ENCODE measurements at regions not wholly inside any gene's neighbourhood (a gene's known extent, or its start where the extent isn't known, plus 50 kb on each side); places are given as distances from the start of the nearest gene placed in this dataset.

DNA sequence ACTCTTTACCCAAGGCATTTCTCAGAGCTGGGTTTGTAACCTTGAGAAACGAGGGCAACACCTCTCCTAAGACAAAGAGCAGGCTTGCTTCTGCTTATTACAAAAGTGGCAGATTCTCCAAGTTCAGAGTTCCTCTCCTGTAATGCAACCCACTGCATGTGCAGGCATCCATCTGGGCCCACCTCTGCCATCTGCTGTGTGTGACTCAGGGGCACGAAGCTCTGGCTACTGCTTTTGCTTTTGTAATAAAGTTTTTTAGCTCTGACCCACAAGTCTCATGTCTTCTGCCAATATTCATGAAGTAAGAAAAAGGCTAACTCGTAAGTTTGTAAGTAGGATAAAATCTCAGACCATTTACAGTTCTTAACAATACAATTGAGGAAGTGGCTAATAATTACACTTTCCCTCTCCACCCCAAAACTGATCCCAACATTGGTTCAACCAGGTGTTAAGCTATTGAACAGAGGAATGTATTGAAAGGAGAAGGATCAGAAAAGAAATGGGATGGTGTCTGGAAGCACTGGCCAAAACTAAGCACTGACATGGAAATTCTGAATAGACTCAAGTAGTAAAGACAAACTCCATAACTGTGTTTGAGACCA is 51.7 kb upstream of the SMLR1 start:
- TF ChIP-seq, protein P1, sequence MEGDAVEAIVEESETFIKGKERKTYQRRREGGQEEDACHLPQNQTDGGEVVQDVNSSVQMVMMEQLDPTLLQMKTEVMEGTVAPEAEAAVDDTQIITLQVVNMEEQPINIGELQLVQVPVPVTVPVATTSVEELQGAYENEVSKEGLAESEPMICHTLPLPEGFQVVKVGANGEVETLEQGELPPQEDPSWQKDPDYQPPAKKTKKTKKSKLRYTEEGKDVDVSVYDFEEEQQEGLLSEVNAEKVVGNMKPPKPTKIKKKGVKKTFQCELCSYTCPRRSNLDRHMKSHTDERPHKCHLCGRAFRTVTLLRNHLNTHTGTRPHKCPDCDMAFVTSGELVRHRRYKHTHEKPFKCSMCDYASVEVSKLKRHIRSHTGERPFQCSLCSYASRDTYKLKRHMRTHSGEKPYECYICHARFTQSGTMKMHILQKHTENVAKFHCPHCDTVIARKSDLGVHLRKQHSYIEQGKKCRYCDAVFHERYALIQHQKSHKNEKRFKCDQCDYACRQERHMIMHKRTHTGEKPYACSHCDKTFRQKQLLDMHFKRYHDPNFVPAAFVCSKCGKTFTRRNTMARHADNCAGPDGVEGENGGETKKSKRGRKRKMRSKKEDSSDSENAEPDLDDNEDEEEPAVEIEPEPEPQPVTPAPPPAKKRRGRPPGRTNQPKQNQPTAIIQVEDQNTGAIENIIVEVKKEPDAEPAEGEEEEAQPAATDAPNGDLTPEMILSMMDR (IDR thresholded peaks at IDR 0.05; ENCODE audit: extremely low read depth, missing control alignments), result no peak
- no peak for DNase-seq (ENCODE audit: low spot score)

- peak; percentile 68 for DNase-seq (ENCODE audit: low spot score)
- TF ChIP-seq, protein P1 (IDR thresholded peaks at IDR 0.05; ENCODE audit: extremely low read depth, missing control alignments), result no peak
These were observed 50.8 kb upstream of the SMLR1 start for GRCh38 chr6:130776287-130776925.
